ENCODE measurements at regions not wholly inside any gene's neighbourhood (a gene's known extent, or its start where the extent isn't known, plus 50 kb on each side); places are given as distances from the start of the nearest gene placed in this dataset.
"Not testable (repeated sequence)": the region's sequence is repeated elsewhere in the genome, so short reads cannot be mapped to it uniquely, and the experiment has no call there.

DNA sequence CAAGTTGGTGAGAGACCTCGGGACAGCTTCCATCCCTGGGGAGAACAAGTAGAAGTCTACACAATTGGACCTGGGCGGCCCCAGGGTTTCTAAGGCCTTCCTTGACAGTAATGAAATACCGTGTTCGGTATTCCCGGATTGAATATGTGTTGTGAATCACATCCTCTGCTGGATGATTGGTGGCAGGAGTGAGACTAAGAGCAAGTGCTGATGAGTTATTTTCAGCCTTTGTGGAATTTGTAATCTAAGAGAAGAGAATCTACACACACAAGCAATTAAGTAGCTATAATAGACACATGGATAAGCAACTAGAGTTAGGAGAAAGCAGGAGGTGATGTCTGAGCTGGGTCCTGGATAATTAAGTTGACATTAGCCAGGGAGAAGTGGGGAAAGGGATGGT is 64.8 kb upstream of the VWC2 start:
- Mint-ChIP-seq H3K27me3 (ENCODE audit: low read depth) (peaks cover 38% of the 10 kb centered on the region), H3K4me1 (peaks cover 9% of the 10 kb centered on the region), H3K36me3 (peaks cover 9% of the 10 kb centered on the region), H3K4me3 (no peak overlapping the region), H3K27ac (no peak overlapping the region), H3K9me3 (peaks cover 12% of the 10 kb centered on the region)
- CTCF ChIA-PET, result no interaction called here
- DNase-seq (ENCODE audit: low spot score), result no peak
- no peak for ATAC-seq
- no peak for TF ChIP-seq ZMAT4 (CRISPR knock-in tag; IDR thresholded peaks at IDR 0.05)
- TF ChIP-seq GABPB1 (CRISPR knock-in tag; IDR thresholded peaks at IDR 0.05), result no peak
- TF ChIP-seq HMGXB4 (CRISPR knock-in tag; IDR thresholded peaks at IDR 0.05), result no peak
- no peak for TF ChIP-seq ZNF317 (CRISPR knock-in tag; IDR thresholded peaks at IDR 0.05; ENCODE audit: borderline replicate concordance, low read depth)
- TF ChIP-seq ZNF396 (CRISPR knock-in tag; IDR thresholded peaks at IDR 0.05; ENCODE audit: borderline replicate concordance), result no peak
- TF ChIP-seq MAX (CRISPR knock-in tag; IDR thresholded peaks at IDR 0.05), result no peak
- TF ChIP-seq ZNF671 (CRISPR knock-in tag; IDR thresholded peaks at IDR 0.05), result no peak
- no peak for TF ChIP-seq NFYB (CRISPR knock-in tag; conservative IDR thresholded peaks at IDR 0.05; ENCODE audit: low read depth)
- POLR2A ChIA-PET, result interaction anchor here (0.6 kb wide), 1 partner anchor 35 kb away, joined by 3 read pairs; no protein-coding TSS in a partner anchor

DNA sequence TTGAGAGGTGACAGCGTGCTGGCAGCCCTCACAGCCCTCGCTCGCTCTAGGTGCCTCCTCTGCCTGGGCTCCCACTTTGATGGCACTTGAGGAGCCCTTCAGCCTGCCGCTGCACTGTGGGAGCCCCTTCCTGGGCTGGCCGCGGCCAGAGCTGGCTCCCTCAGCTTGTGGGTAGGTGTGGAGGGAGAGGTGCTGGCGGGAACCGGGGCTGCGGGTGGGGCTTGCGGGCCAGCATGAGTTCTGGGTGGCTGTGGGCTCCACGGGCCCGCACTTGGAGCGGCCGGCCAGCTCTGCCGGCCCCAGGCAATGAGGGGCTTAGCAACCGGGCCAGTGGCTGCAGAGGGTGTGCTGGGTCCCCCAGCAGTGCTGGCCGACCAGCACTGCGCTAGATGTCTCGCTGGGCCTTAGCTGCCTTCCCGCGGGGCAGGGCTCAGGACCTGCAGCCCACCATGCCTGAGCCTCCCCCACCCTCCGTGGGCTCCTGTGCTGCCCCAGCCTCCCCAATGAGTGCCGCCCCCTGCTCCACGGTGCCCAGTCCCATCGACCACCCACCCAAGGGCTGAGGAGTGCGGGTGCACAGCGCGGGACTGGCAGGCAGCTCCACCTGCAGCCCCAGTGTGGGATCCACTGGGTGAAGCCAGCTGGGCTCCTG is 62.2 kb upstream of the VWC2 start:
- DNase-seq (ENCODE audit: low spot score); H3K36me3 Mint-ChIP-seq; ATAC-seq; POLR2A ChIA-PET; H3K27ac Mint-ChIP-seq; CTCF ChIA-PET; H3K4me3 Mint-ChIP-seq: not testable (repeated sequence)
- H3K9me3 Mint-ChIP-seq, result peaks cover 12% of the 10 kb centered on the region
- peaks cover 11% of the 10 kb centered on the region for H3K4me1 Mint-ChIP-seq
- H3K27me3 Mint-ChIP-seq (ENCODE audit: low read depth), result peaks cover 36% of the 10 kb centered on the region

DNA sequence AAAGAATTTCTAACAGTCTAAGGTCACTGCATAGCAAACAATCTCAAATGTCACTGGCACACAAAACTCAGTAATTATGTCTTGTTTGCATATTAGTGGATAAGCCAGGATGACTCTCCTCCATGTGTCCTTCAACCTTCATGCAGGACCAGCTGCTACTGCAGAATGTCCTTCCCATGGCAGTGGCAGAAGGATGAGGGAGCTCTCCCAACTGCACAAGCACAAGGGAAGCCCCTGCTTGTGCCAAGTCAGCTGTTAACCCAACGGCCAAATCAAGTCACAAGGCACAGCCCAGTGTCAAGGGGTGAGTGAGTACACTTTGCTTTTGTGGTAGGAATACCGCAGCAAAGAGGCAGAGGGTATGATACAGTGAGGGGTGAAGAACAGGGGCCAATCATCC is 59.3 kb upstream of the VWC2 start:
- ChIA-PET POLR2A (no interaction called here), CTCF (no interaction called here)
- Mint-ChIP-seq H3K36me3 (peaks cover 9% of the 10 kb centered on the region), H3K27me3 (ENCODE audit: low read depth) (peaks cover 6% of the 10 kb centered on the region), H3K9me3 (peaks cover 12% of the 10 kb centered on the region), H3K4me3 (no peak overlapping the region), H3K27ac (no peak overlapping the region), H3K4me1 (peaks cover 2% of the 10 kb centered on the region; the same call in 1 of the 2 replicates)
- TF ChIP-seq ZNF263 (CRISPR knock-in tag; IDR thresholded peaks at IDR 0.05; ENCODE audit: low read depth) (no peak), JAZF1 (CRISPR knock-in tag; IDR thresholded peaks at IDR 0.05) (no peak), ZNF121 (CRISPR knock-in tag; IDR thresholded peaks at IDR 0.05) (no peak), TCF7 (CRISPR knock-in tag; IDR thresholded peaks at IDR 0.05; ENCODE audit: low read depth) (no peak)
- TF ChIP-seq, protein P1, sequence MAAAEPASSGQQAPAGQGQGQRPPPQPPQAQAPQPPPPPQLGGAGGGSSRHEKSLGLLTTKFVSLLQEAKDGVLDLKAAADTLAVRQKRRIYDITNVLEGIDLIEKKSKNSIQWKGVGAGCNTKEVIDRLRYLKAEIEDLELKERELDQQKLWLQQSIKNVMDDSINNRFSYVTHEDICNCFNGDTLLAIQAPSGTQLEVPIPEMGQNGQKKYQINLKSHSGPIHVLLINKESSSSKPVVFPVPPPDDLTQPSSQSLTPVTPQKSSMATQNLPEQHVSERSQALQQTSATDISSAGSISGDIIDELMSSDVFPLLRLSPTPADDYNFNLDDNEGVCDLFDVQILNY (CRISPR knock-in tag; IDR thresholded peaks at IDR 0.05), result no peak
- ATAC-seq (no peak), DNase-seq (ENCODE audit: low spot score) (no peak)

DNA sequence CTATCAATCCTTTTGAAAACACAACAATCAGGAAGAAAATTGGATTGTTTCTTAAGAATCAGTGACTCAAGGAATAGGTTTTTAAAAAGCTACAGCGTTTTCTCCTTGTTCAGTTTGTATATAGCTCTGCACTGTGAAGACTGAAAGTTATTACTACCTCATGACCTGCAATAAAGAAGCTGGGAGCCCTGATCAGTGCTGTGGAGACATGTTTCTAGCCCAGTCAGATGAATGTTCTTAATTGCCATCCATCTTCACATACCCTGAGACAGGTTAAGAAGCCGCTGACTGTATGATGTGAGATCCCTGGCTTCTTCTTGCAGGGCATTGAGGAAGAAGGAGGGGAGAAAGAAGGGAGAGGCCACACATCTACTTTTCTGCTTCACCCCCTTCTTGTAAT is 58.0 kb upstream of the VWC2 start:
- Mint-ChIP-seq H3K4me1 (peaks cover 2% of the 10 kb centered on the region; the same call in 1 of the 2 replicates), H3K4me3 (no peak overlapping the region), H3K36me3 (peaks cover 7% of the 10 kb centered on the region), H3K27ac (no peak overlapping the region), H3K27me3 (ENCODE audit: low read depth) (peaks cover 3% of the 10 kb centered on the region), H3K9me3 (peaks cover 13% of the 10 kb centered on the region)
- ATAC-seq (no peak), DNase-seq (ENCODE audit: low spot score) (no peak)
- ChIA-PET CTCF (no interaction called here), POLR2A (no interaction called here)
- TF ChIP-seq ARID4B (CRISPR knock-in tag; IDR thresholded peaks at IDR 0.05; ENCODE audit: borderline replicate concordance) (no peak), ZNF219 (CRISPR knock-in tag; IDR thresholded peaks at IDR 0.05; ENCODE audit: borderline replicate concordance) (no peak), ZBTB21 (CRISPR knock-in tag; IDR thresholded peaks at IDR 0.05; ENCODE audit: borderline replicate concordance) (no peak), CBFB (CRISPR knock-in tag; IDR thresholded peaks at IDR 0.05; ENCODE audit: low read depth) (no peak), NFE2L1 (CRISPR knock-in tag; IDR thresholded peaks at IDR 0.05) (no peak), ZNF263 (CRISPR knock-in tag; IDR thresholded peaks at IDR 0.05; ENCODE audit: low read depth) (no peak)
- TF ChIP-seq, protein P2, sequence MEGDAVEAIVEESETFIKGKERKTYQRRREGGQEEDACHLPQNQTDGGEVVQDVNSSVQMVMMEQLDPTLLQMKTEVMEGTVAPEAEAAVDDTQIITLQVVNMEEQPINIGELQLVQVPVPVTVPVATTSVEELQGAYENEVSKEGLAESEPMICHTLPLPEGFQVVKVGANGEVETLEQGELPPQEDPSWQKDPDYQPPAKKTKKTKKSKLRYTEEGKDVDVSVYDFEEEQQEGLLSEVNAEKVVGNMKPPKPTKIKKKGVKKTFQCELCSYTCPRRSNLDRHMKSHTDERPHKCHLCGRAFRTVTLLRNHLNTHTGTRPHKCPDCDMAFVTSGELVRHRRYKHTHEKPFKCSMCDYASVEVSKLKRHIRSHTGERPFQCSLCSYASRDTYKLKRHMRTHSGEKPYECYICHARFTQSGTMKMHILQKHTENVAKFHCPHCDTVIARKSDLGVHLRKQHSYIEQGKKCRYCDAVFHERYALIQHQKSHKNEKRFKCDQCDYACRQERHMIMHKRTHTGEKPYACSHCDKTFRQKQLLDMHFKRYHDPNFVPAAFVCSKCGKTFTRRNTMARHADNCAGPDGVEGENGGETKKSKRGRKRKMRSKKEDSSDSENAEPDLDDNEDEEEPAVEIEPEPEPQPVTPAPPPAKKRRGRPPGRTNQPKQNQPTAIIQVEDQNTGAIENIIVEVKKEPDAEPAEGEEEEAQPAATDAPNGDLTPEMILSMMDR (IDR thresholded peaks at IDR 0.05), result no peak
